ENCODE measurements at regions not wholly inside any gene's neighbourhood (a gene's known extent, or its start where the extent isn't known, plus 50 kb on each side); places are given as distances from the start of the nearest gene placed in this dataset.

DNA sequence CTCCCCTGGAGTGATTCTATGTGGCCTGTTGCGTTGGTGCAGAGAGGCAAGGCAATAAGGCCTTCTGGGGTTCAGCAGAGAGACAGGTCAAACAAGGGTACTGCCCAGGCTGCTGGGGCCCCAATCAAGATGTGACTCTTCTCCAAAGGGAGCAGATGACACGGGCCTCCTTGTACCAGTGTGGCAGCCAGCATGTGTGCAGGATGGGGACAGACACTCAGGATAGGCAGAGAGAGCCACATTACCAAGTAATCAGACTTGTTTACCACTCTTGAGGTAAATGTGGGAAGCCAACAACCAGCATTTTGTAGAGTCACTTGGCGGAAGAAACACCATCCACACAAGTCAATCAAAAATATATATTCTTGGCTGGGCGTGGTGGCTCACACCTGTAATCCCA is 95.3 kb upstream of the DLG1 start:
- Histone ChIP-seq H3K14ac (ENCODE audit: insufficient read length) (no peak overlapping the region), H3K4me2 (ENCODE audit: insufficient read depth in 1 of 2, low read depth in 2 of 2, low read length in 2 of 2) (no peak overlapping the region), H2AK5ac (ENCODE audit: low read depth, low read length) (no peak overlapping the region), H2BK12ac (ENCODE audit: low read depth, low read length) (no peak overlapping the region), H4K5ac (ENCODE audit: insufficient read length, low read depth, low read length) (no peak overlapping the region), H3K79me1 (ENCODE audit: low read depth, low read length) (no peaks in the 10 kb centered on the region), H4K20me1 (replicated peaks in 1 of 2; ENCODE audit: control insufficient read depth in 1 of 2, insufficient read depth in 2 of 2, low read length in 2 of 2) (no peaks in the 10 kb centered on the region), H3K4ac (replicated peaks; ENCODE audit: insufficient read length, low read depth, low read length) (no peak overlapping the region), H3K18ac (ENCODE audit: extremely low read depth, low read length) (no peak overlapping the region), H3K27ac (ENCODE audit: low read depth, low read length) (no peak overlapping the region), H4K91ac (replicated peaks; ENCODE audit: insufficient read length, low read length) (no peak overlapping the region), H3K23ac (ENCODE audit: insufficient read length) (no peak overlapping the region), H2BK5ac (ENCODE audit: low read depth, low read length) (no peak overlapping the region), H3K23me2 (ENCODE audit: low read depth, low read length) (no peaks in the 10 kb centered on the region), H2BK120ac (replicated peaks; ENCODE audit: low read depth, low read length) (no peak overlapping the region), H3K4me3 (ENCODE audit: extremely low read depth in 1 of 4, insufficient read depth in 2 of 4, low read depth in 3 of 4, low read length in 4 of 4) (no peak overlapping the region), H3K4me1 (replicated peaks in 1 of 4; ENCODE audit: control insufficient read depth in 3 of 4, insufficient read depth in 4 of 4, low read length in 3 of 4) (no peaks in the 10 kb centered on the region), H3K27me3 (replicated peaks in 1 of 4; ENCODE audit: control insufficient read depth in 3 of 4, extremely low read depth in 1 of 4, insufficient read depth in 3 of 4, low read length in 3 of 4) (no peaks in the 10 kb centered on the region), H4K8ac (ENCODE audit: extremely low read depth, insufficient read depth, low read length) (no peak overlapping the region), H2AFZ (ENCODE audit: low read length) (no peak overlapping the region), H3K9ac (replicated peaks in 1 of 4; ENCODE audit: extremely low read depth in 1 of 4, low read depth in 3 of 4, low read length in 3 of 4) (no peak overlapping the region), H2BK20ac (ENCODE audit: low read length) (no peak overlapping the region), H3K79me2 (ENCODE audit: control insufficient read depth in 1 of 2, insufficient read depth in 2 of 2, low read length in 2 of 2) (no peaks in the 10 kb centered on the region), H3K56ac (replicated peaks; ENCODE audit: insufficient read length, low read depth, low read length) (no peak overlapping the region), H3K9me3 (ENCODE audit: insufficient read depth in 2 of 2, low read depth in 1 of 2, low read length in 1 of 2) (no peaks in the 10 kb centered on the region), H2BK15ac (ENCODE audit: low read length) (no peak overlapping the region), H3K36me3 (ENCODE audit: control insufficient read depth in 2 of 4, insufficient read depth in 4 of 4, low read length in 3 of 4) (no peaks in the 10 kb centered on the region)
- CTCF ChIA-PET (ENCODE audit: partially characterized antibody): interaction anchor here (1.4 kb wide), 1 partner anchor 11 kb away, joined by 3 read pairs; no protein-coding TSS in a partner anchor
- 91% methylated on average over 4 of the region's 4 CpGs; no CpG with 5 or more reads in 1 of the 2 experiments for WGBS, 2 experiments (ENCODE audit: extremely low coverage in 1 of 2, insufficient coverage in 1 of 2, insufficient read length in 1 of 2, insufficient replicate concordance in 2 of 2, low coverage in 1 of 2, low lambda C conversion rate in 2 of 2, missing lambda C conversion rate in 1 of 2)
- POLR2A ChIA-PET (ENCODE audit: partially characterized antibody): no interaction called here
- no peak for TF ChIP-seq HDAC2 (IDR thresholded peaks at IDR 0.05; ENCODE audit: borderline replicate concordance in 1 of 2, low read depth in 2 of 2, low read length in 2 of 2)
- no peak for TF ChIP-seq SIN3A (conservative IDR thresholded peaks at IDR 0.05 in 1 of 2, IDR thresholded peaks at IDR 0.05 in 1 of 2; ENCODE audit: low read depth in 1 of 2, low read length in 2 of 2)
- no peak for TF ChIP-seq RXRA (IDR thresholded peaks at IDR 0.05; ENCODE audit: insufficient read depth, low read depth, low read length)
- TF ChIP-seq, protein P1, sequence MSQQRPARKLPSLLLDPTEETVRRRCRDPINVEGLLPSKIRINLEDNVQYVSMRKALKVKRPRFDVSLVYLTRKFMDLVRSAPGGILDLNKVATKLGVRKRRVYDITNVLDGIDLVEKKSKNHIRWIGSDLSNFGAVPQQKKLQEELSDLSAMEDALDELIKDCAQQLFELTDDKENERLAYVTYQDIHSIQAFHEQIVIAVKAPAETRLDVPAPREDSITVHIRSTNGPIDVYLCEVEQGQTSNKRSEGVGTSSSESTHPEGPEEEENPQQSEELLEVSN (IDR thresholded peaks at IDR 0.05): no peak
- no peak for TF ChIP-seq TCF12 (IDR thresholded peaks at IDR 0.05; ENCODE audit: low read depth, low read length)
- TF ChIP-seq BCL11A (IDR thresholded peaks at IDR 0.05; ENCODE audit: low read depth in 2 of 2, low read length in 2 of 2): no peak
- no peak for TF ChIP-seq MAFK (IDR thresholded peaks at IDR 0.05; ENCODE audit: low read depth, low read length)
- TF ChIP-seq JUND (IDR thresholded peaks at IDR 0.05; ENCODE audit: low read length): no peak
- TF ChIP-seq, protein P2, sequence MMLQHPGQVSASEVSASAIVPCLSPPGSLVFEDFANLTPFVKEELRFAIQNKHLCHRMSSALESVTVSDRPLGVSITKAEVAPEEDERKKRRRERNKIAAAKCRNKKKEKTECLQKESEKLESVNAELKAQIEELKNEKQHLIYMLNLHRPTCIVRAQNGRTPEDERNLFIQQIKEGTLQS (IDR thresholded peaks at IDR 0.05; ENCODE audit: insufficient read depth, low read depth, low read length): no peak
- TF ChIP-seq NANOG (IDR thresholded peaks at IDR 0.05; ENCODE audit: insufficient read depth, low read depth, low read length, poor library complexity, severe bottlenecking): no peak
- DNase-seq (ENCODE audit: low read depth in 1 of 2, low spot score in 2 of 2): no peak
- FAIRE-seq: no peak

Measured in H1 (cell line).